Hepatocyte (in vitro differentiated cells): ENCODE measurements at regions not wholly inside any gene's neighbourhood (a gene's known extent, or its start where the extent isn't known, plus 50 kb on each side); places are given as distances from the start of the nearest gene placed in this dataset.

Experiments
- DNase-seq: peaks from one replicate; pipeline ENCODE4 v3.0.0-alpha.2; 2016; ENCODE audit warnings: low spot score
- H2AFZ ChIP-seq: fragments of 200-600 bp; sonication (generic); 2 replicates; pipeline ENCODE4 v1.6.0; 2016; ENCODE audit warnings: antibody characterized with exemption, mild to moderate bottlenecking
- H3K27ac ChIP-seq: fragments of 200-600 bp; sonication (generic); 2 replicates; pipeline ENCODE4 v1.5.1; 2016; ENCODE audit warnings: mild to moderate bottlenecking
- H3K27me3 ChIP-seq: fragments of 200-600 bp; sonication (generic); 2 replicates; pipeline ENCODE4 v1.6.1; 2016
- H3K36me3 ChIP-seq: fragments of 200-600 bp; sonication (generic); replicated peaks from 2 replicates; pipeline ENCODE4 v1.5.1; 2016; ENCODE audit warnings: low read depth; ENCODE audit not compliant: insufficient read depth
- H3K4me1 ChIP-seq: fragments of 200-600 bp; sonication (generic); 2 replicates; pipeline ENCODE4 v1.5.1; 2016; ENCODE audit warnings: mild to moderate bottlenecking, moderate library complexity; ENCODE audit not compliant: insufficient read depth
- H3K4me2 ChIP-seq: fragments of 200-600 bp; sonication (generic); 2 replicates; pipeline ENCODE4 v1.6.0; 2016
- H3K4me3 ChIP-seq: fragments of 200-600 bp; sonication (generic); 2 replicates; pipeline ENCODE4 v1.5.1; 2016; ENCODE audit warnings: mild to moderate bottlenecking
- H3K79me2 ChIP-seq: fragments of 200-600 bp; sonication (generic); 2 replicates; pipeline ENCODE4 v1.6.0; 2017; ENCODE audit warnings: mild to moderate bottlenecking
- H3K9me2 ChIP-seq: fragments of 200-600 bp; sonication (generic); replicated peaks from 2 replicates; pipeline ENCODE4 v1.6.0; 2017; ENCODE audit warnings: mild to moderate bottlenecking; ENCODE audit not compliant: insufficient read depth
- H3K9me3 ChIP-seq: fragments of 200-600 bp; sonication (generic); 2 replicates; pipeline ENCODE4 v1.5.1; 2016; ENCODE audit warnings: low read depth, mild to moderate bottlenecking
- H4K20me1 ChIP-seq: fragments of 200-600 bp; sonication (generic); 2 replicates; pipeline ENCODE4 v1.6.0; 2016; ENCODE audit warnings: mild to moderate bottlenecking; ENCODE audit not compliant: insufficient read depth, poor library complexity, severe bottlenecking
- EZH2 ChIP-seq: fragments of 200-600 bp; sonication (generic); IDR thresholded peaks from 2 replicates; pipeline ENCODE4 v1.6.1; 2016; ENCODE audit warnings: antibody characterized with exemption, mild to moderate bottlenecking, borderline replicate concordance
- EZH2phosphoT487 ChIP-seq: fragments of 200-600 bp; sonication (generic); IDR thresholded peaks from one replicate; pipeline ENCODE4 v1.6.1; 2018; ENCODE audit warnings: antibody characterized with exemption, mild to moderate bottlenecking, low read depth, moderate library complexity; ENCODE audit not compliant: unreplicated experiment, severe bottlenecking
- WGBS: methylation state at CpG from one replicate; pipeline ENCODE4 v1.1.6; 2016; ENCODE audit warnings: low lambda C conversion rate; ENCODE audit errors: missing lambda C conversion rate; 5-methylcytosine and 5-hydroxymethylcytosine counted together
- TF ChIP-seq, protein P1 (sequence below): fragments of 200-600 bp; sonication (generic); IDR thresholded peaks from 2 replicates; pipeline ENCODE4 v1.5.1; 2016; ENCODE audit warnings: antibody characterized with exemption, mild to moderate bottlenecking; ENCODE audit not compliant: poor library complexity

DNA sequence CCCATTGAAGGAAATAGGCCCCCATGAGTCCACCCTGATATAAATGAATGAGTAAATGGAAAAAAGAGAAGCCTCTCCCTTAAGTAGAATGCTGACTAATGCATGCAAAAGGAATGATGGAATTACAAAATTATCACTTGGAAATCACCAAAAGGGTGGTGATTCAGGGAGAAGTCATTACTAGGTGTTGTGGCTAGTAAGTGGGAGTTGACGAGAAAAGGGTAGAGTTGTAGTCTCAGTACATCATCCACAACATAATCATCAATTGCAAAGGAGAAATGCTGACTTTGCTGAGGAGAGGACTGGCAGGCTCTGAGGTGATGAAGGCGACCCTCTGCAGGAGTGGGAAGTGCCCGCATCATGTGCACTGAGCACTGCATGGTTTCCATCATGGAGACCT lies 201.5 kb upstream of the S1PR3 start:
- H3K4me2 ChIP-seq: no peak overlapping the region
- H2AFZ ChIP-seq: no peak overlapping the region
- H3K9me2 ChIP-seq: no peaks in the 10 kb centered on the region
- no peak for DNase-seq
- WGBS: 95% methylated on average over 3 of the region's 3 CpGs
- no peaks in the 10 kb centered on the region for H4K20me1 ChIP-seq
- no peaks in the 10 kb centered on the region for H3K36me3 ChIP-seq
- H3K4me1 ChIP-seq: no peaks in the 10 kb centered on the region
- H3K9me3 ChIP-seq: no peaks in the 10 kb centered on the region
- no peaks in the 10 kb centered on the region for H3K79me2 ChIP-seq
- no peak overlapping the region for H3K27ac ChIP-seq
- H3K4me3 ChIP-seq: no peak overlapping the region
- no peaks in the 10 kb centered on the region for H3K27me3 ChIP-seq
- TF ChIP-seq EZH2 (no peak), EZH2phosphoT487 (no peak)
- TF ChIP-seq, protein P1, sequence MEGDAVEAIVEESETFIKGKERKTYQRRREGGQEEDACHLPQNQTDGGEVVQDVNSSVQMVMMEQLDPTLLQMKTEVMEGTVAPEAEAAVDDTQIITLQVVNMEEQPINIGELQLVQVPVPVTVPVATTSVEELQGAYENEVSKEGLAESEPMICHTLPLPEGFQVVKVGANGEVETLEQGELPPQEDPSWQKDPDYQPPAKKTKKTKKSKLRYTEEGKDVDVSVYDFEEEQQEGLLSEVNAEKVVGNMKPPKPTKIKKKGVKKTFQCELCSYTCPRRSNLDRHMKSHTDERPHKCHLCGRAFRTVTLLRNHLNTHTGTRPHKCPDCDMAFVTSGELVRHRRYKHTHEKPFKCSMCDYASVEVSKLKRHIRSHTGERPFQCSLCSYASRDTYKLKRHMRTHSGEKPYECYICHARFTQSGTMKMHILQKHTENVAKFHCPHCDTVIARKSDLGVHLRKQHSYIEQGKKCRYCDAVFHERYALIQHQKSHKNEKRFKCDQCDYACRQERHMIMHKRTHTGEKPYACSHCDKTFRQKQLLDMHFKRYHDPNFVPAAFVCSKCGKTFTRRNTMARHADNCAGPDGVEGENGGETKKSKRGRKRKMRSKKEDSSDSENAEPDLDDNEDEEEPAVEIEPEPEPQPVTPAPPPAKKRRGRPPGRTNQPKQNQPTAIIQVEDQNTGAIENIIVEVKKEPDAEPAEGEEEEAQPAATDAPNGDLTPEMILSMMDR: no peak

DNA sequence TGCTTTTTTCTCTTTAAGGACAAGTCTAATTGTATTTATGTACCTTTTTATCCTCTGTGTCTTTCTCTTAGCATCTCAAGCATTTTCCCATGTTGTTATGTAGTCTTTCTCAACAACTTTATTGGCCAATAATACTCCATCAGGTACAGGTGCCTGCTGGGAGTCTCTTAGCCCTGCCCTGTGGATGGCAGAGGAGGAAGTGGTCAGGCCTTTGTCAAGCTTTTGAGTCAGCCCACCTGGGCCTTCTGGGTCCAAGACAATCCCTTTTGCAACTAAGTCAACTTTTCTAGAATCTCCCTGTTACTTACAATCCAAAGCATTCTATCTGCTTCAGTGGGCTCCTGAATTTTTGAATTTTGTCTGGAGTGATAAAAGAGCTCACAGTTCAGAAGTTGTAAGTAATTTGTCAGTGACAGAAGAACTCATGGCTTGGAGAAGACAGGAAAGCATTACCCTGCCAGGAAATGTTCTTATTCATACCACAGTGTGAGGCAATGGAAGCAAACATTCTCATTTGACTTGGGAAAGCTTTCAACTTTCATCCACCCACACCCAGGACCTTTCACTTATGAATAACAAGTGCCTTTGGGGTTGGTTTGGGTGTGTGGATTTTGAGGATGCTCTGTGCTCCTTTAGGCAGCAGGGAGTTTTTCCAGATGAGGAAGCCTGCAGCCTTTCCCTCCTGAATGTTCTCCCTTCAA lies 200.0 kb upstream of the S1PR3 start:
- Histone ChIP-seq H3K27me3 (no peaks in the 10 kb centered on the region), H3K4me2 (no peak overlapping the region), H3K4me1 (no peaks in the 10 kb centered on the region), H3K27ac (no peak overlapping the region), H2AFZ (no peak overlapping the region), H3K36me3 (no peaks in the 10 kb centered on the region), H3K4me3 (no peak overlapping the region), H4K20me1 (no peaks in the 10 kb centered on the region), H3K9me3 (no peaks in the 10 kb centered on the region), H3K9me2 (no peaks in the 10 kb centered on the region), H3K79me2 (no peaks in the 10 kb centered on the region)
- no peak for DNase-seq
- TF ChIP-seq, protein P1: no peak
- TF ChIP-seq EZH2phosphoT487 (no peak), EZH2 (no peak)

DNA sequence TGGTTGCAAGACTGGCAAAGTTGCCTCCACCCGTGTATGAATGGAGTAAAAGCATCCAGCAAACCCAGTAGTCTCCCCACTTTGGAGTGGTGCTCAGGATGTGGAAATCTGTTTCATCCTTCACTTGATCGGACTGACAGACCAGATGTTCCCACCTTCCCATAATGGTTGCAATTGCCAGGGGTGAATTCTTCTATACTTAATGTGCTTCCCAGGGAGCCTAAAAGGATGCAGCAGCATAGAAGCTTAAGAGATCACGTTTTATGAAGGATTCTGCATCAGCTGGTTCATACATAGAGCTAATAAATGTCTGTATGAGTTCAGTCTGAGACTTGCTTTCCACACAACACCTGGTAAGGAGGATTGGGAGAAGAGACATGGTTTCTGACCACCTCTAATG lies 198.8 kb upstream of the S1PR3 start:
- Histone ChIP-seq H3K79me2 (no peaks in the 10 kb centered on the region), H3K9me2 (no peaks in the 10 kb centered on the region), H3K27ac (no peak overlapping the region), H4K20me1 (no peaks in the 10 kb centered on the region), H3K4me1 (no peaks in the 10 kb centered on the region), H3K4me2 (no peak overlapping the region), H3K36me3 (no peaks in the 10 kb centered on the region), H3K27me3 (no peaks in the 10 kb centered on the region), H2AFZ (no peak overlapping the region), H3K9me3 (no peaks in the 10 kb centered on the region), H3K4me3 (no peak overlapping the region)
- no peak for TF ChIP-seq EZH2
- 76% methylated on average over 3 of the region's 3 CpGs for WGBS
- no peak for DNase-seq

DNA sequence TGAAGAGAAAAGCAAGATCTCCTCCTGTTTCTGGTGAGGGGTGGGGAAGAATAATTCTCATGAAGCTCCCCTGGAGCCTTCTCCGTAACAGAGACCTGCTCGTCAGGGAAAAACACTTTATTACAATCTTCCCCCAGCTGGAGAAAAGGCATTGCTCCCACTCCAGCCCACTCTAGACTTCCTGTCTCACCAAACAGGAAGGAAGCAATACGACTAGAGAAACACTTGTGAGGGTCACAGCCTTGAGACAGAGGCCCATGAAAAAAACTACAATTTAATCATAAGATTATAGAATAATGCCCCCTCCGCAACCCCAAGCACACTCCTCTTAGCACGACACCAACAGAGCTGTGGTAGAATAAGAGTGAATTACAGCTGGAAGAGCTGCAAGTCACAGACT lies 197.2 kb upstream of the S1PR3 start:
- TF ChIP-seq, protein P1: no peak
- TF ChIP-seq EZH2 (no peak), EZH2phosphoT487 (no peak)
- H2AFZ ChIP-seq: no peak overlapping the region
- 89% methylated on average over 5 of the region's 5 CpGs for WGBS
- H3K27me3 ChIP-seq: no peaks in the 10 kb centered on the region
- H4K20me1 ChIP-seq: no peaks in the 10 kb centered on the region
- no peaks in the 10 kb centered on the region for H3K79me2 ChIP-seq
- H3K27ac ChIP-seq: no peak overlapping the region
- DNase-seq: no peak
- H3K9me3 ChIP-seq: no peaks in the 10 kb centered on the region
- no peak overlapping the region for H3K4me2 ChIP-seq
- H3K36me3 ChIP-seq: no peaks in the 10 kb centered on the region
- no peaks in the 10 kb centered on the region for H3K9me2 ChIP-seq
- H3K4me3 ChIP-seq: no peak overlapping the region
- no peaks in the 10 kb centered on the region for H3K4me1 ChIP-seq
